SK-N-SH (cell line): ENCODE measurements at regions not wholly inside any gene's neighbourhood (a gene's known extent, or its start where the extent isn't known, plus 50 kb on each side); places are given as distances from the start of the nearest gene placed in this dataset.
"Not testable (repeated sequence)": the region's sequence is repeated elsewhere in the genome, so short reads cannot be mapped to it uniquely, and the experiment has no call there.

Experiments
- CTCF ChIA-PET: fragments of 300-600, 350-600 bp; formaldehyde crosslinking; extraction: SDS; loops from one replicate; lab custom pipeline; 2021; lab: Yijun Ruan, JAX
- POLR2A ChIA-PET: fragments of 350-600 bp; sonication (Branson Sonifier 250); formaldehyde crosslinking; extraction: SDS; loops from one replicate; lab custom pipeline; 2020; ENCODE audit warnings: antibody characterized with exemption, inconsistent platforms; lab: Yijun Ruan, JAX
- DNase-seq: peaks from one replicate; pipeline ENCODE4 v3.0.0; 2012
- H2AFZ ChIP-seq: fragments of 200-600 bp; sonication (generic); 2 replicates; pipeline ENCODE4 v1.8.1; 2016; ENCODE audit warnings: antibody characterized with exemption, mild to moderate bottlenecking, low read depth
- H3F3A ChIP-seq: fragments of 200-600 bp; sonication (generic); replicated peaks from 2 replicates; pipeline ENCODE3; 2016; ENCODE audit warnings: antibody characterized with exemption, mild to moderate bottlenecking; ENCODE audit not compliant: insufficient read depth
- H3K27ac ChIP-seq, 2 experiments: fragments of 200-500 bp in 1 of 2; fragments of 200-600 bp in 1 of 2; sonication (Bioruptor generic) in 1 of 2; sonication (generic), shearing (Covaris generic) in 1 of 2; 2 replicates each; pipeline versions ENCODE4 v1.5.1 to v1.6.1; 2014 to 2016; ENCODE audit warnings: low read depth in 2 of 2, inconsistent platforms in 1 of 2, low read length in 1 of 2, mild to moderate bottlenecking in 1 of 2, mixed read lengths in 1 of 2
- H3K27me3 ChIP-seq: fragments of 200-600 bp; sonication (generic), shearing (Covaris generic); 2 replicates; pipeline ENCODE4 v1.6.1; 2016; ENCODE audit warnings: mixed run types; ENCODE audit not compliant: insufficient read depth
- H3K36me3 ChIP-seq, 2 experiments: fragments of 200-500 bp in 1 of 2; fragments of 200-600 bp in 1 of 2; sonication (Bioruptor generic) in 1 of 2; sonication (generic) in 1 of 2; replicated peaks in 1 of 2; 2 replicates each; pipeline versions ENCODE3 to v1.5.1; 2014 to 2016; ENCODE audit warnings: low read length in 1 of 2, mild to moderate bottlenecking in 1 of 2; ENCODE audit not compliant: insufficient read depth in 2 of 2, control insufficient read depth in 1 of 2
- H3K4me1 ChIP-seq, 2 experiments: fragments of 200-500 bp in 1 of 2; fragments of 200-600 bp in 1 of 2; sonication (Bioruptor generic) in 1 of 2; sonication (generic), shearing (Covaris generic) in 1 of 2; 2 replicates each; pipeline versions ENCODE4 v1.5.1 to v1.6.1; 2014 to 2016; ENCODE audit warnings: low read depth in 1 of 2, low read length in 1 of 2, mixed run types in 1 of 2; ENCODE audit not compliant: insufficient read depth in 2 of 2, control insufficient read depth in 1 of 2
- H3K4me2 ChIP-seq: fragments of 200-600 bp; sonication (generic), shearing (Covaris generic); 2 replicates; pipeline ENCODE4 v1.6.1; 2017; ENCODE audit warnings: mixed run types
- H3K4me3 ChIP-seq, 2 experiments: fragments of 200-500 bp in 1 of 2; fragments of 200-600 bp in 1 of 2; sonication (Bioruptor generic) in 1 of 2; sonication (generic), shearing (Covaris generic) in 1 of 2; 2 replicates each; pipeline versions ENCODE4 v1.5.1 to v1.8.1; 2014 to 2016; ENCODE audit warnings: low read depth in 2 of 2, inconsistent platforms in 1 of 2, low read length in 1 of 2, mild to moderate bottlenecking in 1 of 2, mixed read lengths in 1 of 2, moderate library complexity in 1 of 2
- H3K79me2 ChIP-seq: fragments of 200-600 bp; sonication (generic); 2 replicates; pipeline ENCODE4 v1.8.1; 2017; ENCODE audit warnings: mild to moderate bottlenecking; ENCODE audit not compliant: insufficient read depth
- H3K9ac ChIP-seq: fragments of 200-600 bp; sonication (generic); 2 replicates; pipeline ENCODE4 v1.6.1; 2017; ENCODE audit warnings: mixed run types
- H3K9me2 ChIP-seq: fragments of 200-600 bp; sonication (generic); 2 replicates; pipeline ENCODE4 v1.6.1; 2017; ENCODE audit warnings: mixed run types
- H3K9me3 ChIP-seq: fragments of 200-600 bp; sonication (generic); 2 replicates; pipeline ENCODE4 v1.6.1; 2017; ENCODE audit warnings: mixed run types, mild to moderate bottlenecking, moderate library complexity
- H4K20me1 ChIP-seq: fragments of 200-600 bp; sonication (generic); 2 replicates; pipeline ENCODE4 v1.6.1; 2017; ENCODE audit warnings: mild to moderate bottlenecking, mixed run types; ENCODE audit not compliant: insufficient read depth
- EP300 ChIP-seq, 2 experiments: IDR thresholded peaks; 2 replicates each; pipeline versions ENCODE4 v1.4.0 to v1.6.1; 2012; ENCODE audit warnings: borderline replicate concordance in 1 of 2, low read depth in 1 of 2, low read length in 1 of 2
- EZH2phosphoT487 ChIP-seq: fragments of 200-600 bp; sonication (generic); IDR thresholded peaks from 2 replicates; pipeline ENCODE4 v1.6.1; 2017; ENCODE audit warnings: low read depth, mixed run types, mild to moderate bottlenecking, antibody characterized with exemption, moderate library complexity, borderline replicate concordance
- GABPA ChIP-seq: IDR thresholded peaks from 2 replicates; pipeline ENCODE4 v1.4.0; 2012; ENCODE audit warnings: low read depth, mild to moderate bottlenecking
- GATA2 ChIP-seq: sonication (generic); formaldehyde crosslinking; IDR thresholded peaks from 2 replicates; pipeline ENCODE4 v1.5.0; 2020; ENCODE audit warnings: mild to moderate bottlenecking, missing genetic modification reagents
- MEF2A ChIP-seq: IDR thresholded peaks from 2 replicates; pipeline ENCODE4 v1.4.0; 2012; ENCODE audit warnings: low read depth, borderline replicate concordance
- MXI1 ChIP-seq: IDR thresholded peaks from 2 replicates; pipeline ENCODE4 v1.6.1; 2012; ENCODE audit warnings: mild to moderate bottlenecking, low read depth, low read length, improper control_type of control experiment
- NFIC ChIP-seq: IDR thresholded peaks from 2 replicates; pipeline ENCODE4 v1.4.0; 2012; ENCODE audit warnings: borderline replicate concordance
- RAD21 ChIP-seq: IDR thresholded peaks from 2 replicates; pipeline ENCODE4 v1.6.1; 2012; ENCODE audit warnings: mild to moderate bottlenecking, low read length
- SIN3A ChIP-seq: IDR thresholded peaks from 2 replicates; pipeline ENCODE4 v1.6.1; 2012; ENCODE audit warnings: low read depth, mild to moderate bottlenecking, low read length, moderate library complexity, borderline replicate concordance
- TAF1 ChIP-seq: IDR thresholded peaks from 2 replicates; pipeline ENCODE4 v1.6.1; 2012; ENCODE audit warnings: low read depth, mild to moderate bottlenecking, low read length, moderate library complexity, borderline replicate concordance
- TCF12 ChIP-seq: IDR thresholded peaks from 2 replicates; pipeline ENCODE4 v1.4.0; 2012
- YY1 ChIP-seq: IDR thresholded peaks from 2 replicates; pipeline ENCODE4 v1.4.0; 2012; ENCODE audit warnings: low read depth, mild to moderate bottlenecking
- WGBS: methylation state at CpG from one replicate; pipeline ENCODE4 v1.1.6; 2017; ENCODE audit warnings: low lambda C conversion rate; 5-methylcytosine and 5-hydroxymethylcytosine counted together

DNA sequence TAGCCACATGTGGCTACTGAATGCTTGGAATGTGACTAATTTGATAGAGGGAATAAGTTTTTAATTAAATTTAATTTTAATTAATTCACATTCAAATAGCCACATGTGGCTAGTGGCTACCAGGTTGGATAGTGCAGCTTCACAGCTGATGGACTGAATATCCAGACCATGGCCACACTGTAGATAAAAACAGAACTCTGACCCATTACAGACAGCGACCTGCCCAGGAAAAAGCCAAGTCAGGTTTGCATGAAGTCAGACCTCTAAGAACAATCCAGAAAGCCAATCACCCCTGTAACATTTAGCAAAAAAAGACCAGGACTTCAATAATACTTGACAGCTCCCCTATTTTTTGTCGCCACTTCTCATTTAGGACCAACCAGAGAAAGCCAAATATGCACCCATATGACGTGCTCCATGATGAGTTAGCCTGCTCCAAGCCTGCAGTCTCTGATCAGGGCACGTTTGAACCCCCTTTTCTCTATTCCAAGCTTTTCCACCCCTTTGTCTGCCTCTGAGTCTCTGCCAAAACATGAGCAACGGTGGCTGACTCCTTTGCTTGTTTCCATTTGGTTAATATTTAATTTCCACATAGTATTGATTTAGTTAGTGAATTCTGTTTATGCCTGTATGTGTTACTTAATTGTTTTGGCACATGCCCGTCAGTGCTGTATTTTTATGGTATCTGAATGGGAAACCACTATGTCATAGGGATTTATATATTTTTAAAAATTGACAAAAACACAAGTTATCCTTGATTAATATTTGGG is 636.3 kb downstream of the UTRN start:
- no peaks in the 10 kb centered on the region for H3K79me2 ChIP-seq
- H3K27me3 ChIP-seq, result no peaks in the 10 kb centered on the region
- 45% methylated on average over 6 of the region's 6 CpGs for WGBS
- peaks cover 0 to 15% of the 10 kb centered on the region in 2 experiments; a peak in 3 of 4 replicates for H3K4me1 ChIP-seq
- no peak overlapping the region for H3K9ac ChIP-seq
- DNase-seq, result no peak
- no peak overlapping the region; a peak in 1 of 4 replicates for H3K27ac ChIP-seq
- H3K4me3 ChIP-seq, result no peak overlapping the region
- ChIA-PET POLR2A (no interaction called here), CTCF (interaction anchor here (1.8 kb wide), 1 partner anchor 335 kb away, joined by 7 read pairs; no protein-coding TSS in a partner anchor)
- no peaks in the 10 kb centered on the region for H3K36me3 ChIP-seq
- no peaks in the 10 kb centered on the region for H4K20me1 ChIP-seq
- no peaks in the 10 kb centered on the region for H3F3A ChIP-seq
- H3K9me3 ChIP-seq, result no peaks in the 10 kb centered on the region
- TF ChIP-seq GABPA (no peak), EZH2phosphoT487 (no peak), MXI1 (no peak), EP300 (IDR thresholded peaks at IDR 0.05; ENCODE audit: borderline replicate concordance in 1 of 2, low read depth in 1 of 2, low read length in 1 of 2) (no peak), TCF12 (no peak), NFIC (no peak), YY1 (no peak), RAD21 (no peak)
- no peak overlapping the region for H2AFZ ChIP-seq
- no peaks in the 10 kb centered on the region for H3K9me2 ChIP-seq
- H3K4me2 ChIP-seq, result no peak overlapping the region

DNA sequence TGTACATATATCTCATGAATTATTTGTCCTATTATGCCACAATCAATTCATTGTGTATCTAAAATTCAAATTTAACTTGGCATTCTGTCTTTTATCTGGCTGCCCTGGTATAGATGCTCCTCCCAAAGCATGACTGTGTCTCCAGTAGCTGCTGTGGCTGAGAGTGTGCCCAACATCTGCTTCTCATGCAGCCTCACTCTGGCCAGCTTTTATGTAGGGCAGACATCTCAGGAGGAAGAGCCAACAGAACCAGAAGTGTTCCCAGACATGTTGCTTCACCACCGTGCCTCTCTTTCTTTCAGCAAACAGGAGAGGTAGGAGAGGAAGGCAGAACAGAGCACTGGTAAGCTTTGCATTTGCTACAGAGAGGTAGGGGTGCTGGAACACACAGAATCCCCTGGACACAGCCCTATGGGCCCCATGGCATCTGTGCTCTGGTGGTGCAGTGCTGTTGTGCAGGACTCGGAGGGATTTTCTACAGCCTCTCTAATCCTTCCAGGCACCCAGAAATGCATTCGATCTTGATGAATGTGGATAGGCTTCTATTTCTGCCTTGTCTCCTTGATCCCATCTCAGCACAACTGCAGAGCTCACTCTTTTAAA is 637.1 kb downstream of the UTRN start:
- no peaks in the 10 kb centered on the region for H3K36me3 ChIP-seq
- ChIA-PET POLR2A (no interaction called here), CTCF (interaction anchor here (1.8 kb wide), 1 partner anchor 336 kb away, joined by 7 read pairs; no protein-coding TSS in a partner anchor)
- H3K79me2 ChIP-seq, result no peaks in the 10 kb centered on the region
- no peaks in the 10 kb centered on the region for H3F3A ChIP-seq
- no peak overlapping the region for H3K4me2 ChIP-seq
- H3K9me3 ChIP-seq, result no peaks in the 10 kb centered on the region
- TF ChIP-seq SIN3A, result no peak
- TF ChIP-seq GATA2 (CRISPR knock-in tag), result peak; percentile 54; the same call in 1 of the 2 replicates
- TF ChIP-seq MEF2A, result no peak
- no peak for TF ChIP-seq TCF12
- TF ChIP-seq TAF1, result no peak
- H3K4me1 ChIP-seq, result peaks cover 0 to 15% of the 10 kb centered on the region in 2 experiments; a peak in 3 of 4 replicates
- no peak overlapping the region for H3K9ac ChIP-seq
- peak; percentile 38 for DNase-seq
- no peak overlapping the region for H2AFZ ChIP-seq
- H4K20me1 ChIP-seq, result no peaks in the 10 kb centered on the region
- no peak overlapping the region for H3K4me3 ChIP-seq
- 66% methylated on average over 3 of the region's 3 CpGs for WGBS
- H3K27ac ChIP-seq, result peak overlapping the region in 1 of 2 experiments; percentile 81; a peak in 2 of 4 replicates
- no peaks in the 10 kb centered on the region for H3K27me3 ChIP-seq
- H3K9me2 ChIP-seq, result no peaks in the 10 kb centered on the region

DNA sequence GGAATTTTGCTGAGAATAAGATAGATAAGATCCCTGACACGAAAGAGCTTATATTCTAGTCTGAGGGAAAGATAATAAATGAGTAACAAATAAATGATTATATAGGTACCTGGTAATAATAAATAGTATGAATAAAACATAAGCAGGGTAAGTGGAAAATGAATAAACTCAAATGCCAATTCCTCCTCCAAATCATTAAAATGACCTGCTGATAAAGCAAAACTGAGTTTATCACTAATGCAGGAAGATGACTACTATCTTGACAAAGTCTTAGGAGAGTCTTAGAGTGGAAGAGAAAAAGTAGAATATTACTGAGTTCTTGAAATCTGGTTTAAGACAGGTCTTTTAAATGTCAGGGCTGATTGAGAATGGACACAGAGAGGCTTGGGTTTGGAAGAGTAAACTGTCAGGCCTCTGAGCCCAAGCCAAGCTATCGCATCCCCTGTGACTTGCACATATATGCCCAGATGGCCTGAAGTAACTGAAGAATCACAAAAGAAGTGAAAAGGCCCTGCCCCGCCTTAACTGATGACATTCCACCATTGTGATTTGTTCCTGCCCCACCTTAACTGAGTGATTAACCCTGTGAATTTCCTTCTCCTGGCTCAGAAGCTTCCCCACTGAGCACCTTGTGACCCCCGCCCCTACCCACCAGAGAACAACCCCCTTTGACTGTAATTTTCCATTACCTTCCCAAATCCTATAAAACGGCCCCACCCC is 637.8 kb downstream of the UTRN start:
- H2AFZ ChIP-seq, H3K4me2 ChIP-seq, H3F3A ChIP-seq, DNase-seq, H3K36me3 ChIP-seq, H3K9ac ChIP-seq, POLR2A ChIA-PET, H3K4me3 ChIP-seq, H4K20me1 ChIP-seq, H3K9me3 ChIP-seq, H3K27me3 ChIP-seq, H3K79me2 ChIP-seq, H3K9me2 ChIP-seq: not testable (repeated sequence)
- 42% methylated on average over 4 of the region's 5 CpGs for WGBS
- Histone ChIP-seq H3K4me1 (peaks cover 0 to 15% of the 10 kb centered on the region in 2 experiments; a peak in 3 of 4 replicates), H3K27ac (peak overlapping the region in 1 of 2 experiments; percentile 81; a peak in 1 of 4 replicates)
- CTCF ChIA-PET, result interaction anchor here (1.8 kb wide), 1 partner anchor 337 kb away, joined by 7 read pairs; no protein-coding TSS in a partner anchor

DNA sequence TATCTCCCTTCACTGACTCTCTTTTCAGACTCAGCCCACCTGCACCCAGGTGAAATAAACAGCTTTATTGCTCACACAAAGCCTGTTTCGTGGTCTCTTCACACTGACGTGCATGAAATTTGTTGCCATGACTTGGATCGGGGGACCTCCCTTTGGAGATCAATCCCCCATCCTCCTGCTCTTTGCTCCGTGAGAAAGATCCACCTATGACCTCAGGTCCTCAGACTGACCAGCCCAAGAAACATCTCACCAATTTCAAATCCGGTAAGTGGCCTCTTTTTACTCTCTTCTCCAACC is 638.3 kb downstream of the UTRN start:
- H4K20me1 ChIP-seq, POLR2A ChIA-PET, H3K9me3 ChIP-seq, H3K79me2 ChIP-seq, H3K4me2 ChIP-seq, H3K4me3 ChIP-seq, DNase-seq, H3K9me2 ChIP-seq, H3K36me3 ChIP-seq, H2AFZ ChIP-seq, CTCF ChIA-PET, H3K27ac ChIP-seq, H3K9ac ChIP-seq, H3K27me3 ChIP-seq, H3F3A ChIP-seq: not testable (repeated sequence)
- H3K4me1 ChIP-seq, result peaks cover 0 to 15% of the 10 kb centered on the region in 2 experiments; a peak in 3 of 4 replicates
- WGBS, result 82% methylated on average over 5 of the region's 5 CpGs
